H1 (cell line): ENCODE measurements at regions not wholly inside any gene's neighbourhood (a gene's known extent, or its start where the extent isn't known, plus 50 kb on each side); places are given as distances from the start of the nearest gene placed in this dataset.
A peak's percentile ranks its signal among the peaks of the same experiment; 100 is the strongest.

ENCODE experiments used
- CTCF ChIA-PET: fragments of 300-600 bp; sonication (Branson Sonifier 250); formaldehyde crosslinking; loops from one replicate; lab custom pipeline; 2021; ENCODE audit not compliant: partially characterized antibody; lab: Charles Lee
- POLR2A ChIA-PET: fragments of 300-600 bp; sonication (Branson Sonifier 250); formaldehyde crosslinking; loops from one replicate; lab custom pipeline; 2021; ENCODE audit warnings: inconsistent platforms; ENCODE audit not compliant: partially characterized antibody; lab: Charles Lee
- DNase-seq, 2 experiments: peaks; one replicate each; pipeline versions ENCODE4 v3.0.0 to v3.0.0-alpha.2; 2010 to 2022; ENCODE audit warnings: low spot score in 2 of 2, low read depth in 1 of 2, mixed read lengths in 1 of 2
- FAIRE-seq: peaks from 2 replicates; lab custom pipeline; 2011; peaks lifted over from hg19 to GRCh38; lab: Jason Lieb, UNC
- H2AFZ ChIP-seq: 2 replicates; pipeline ENCODE4 v1.8.1; 2012; ENCODE audit warnings: low read length, inconsistent platforms
- H2AK5ac ChIP-seq: 2 replicates; pipeline ENCODE4 v1.6.1; 2013; ENCODE audit warnings: low read depth, low read length
- H2BK120ac ChIP-seq: replicated peaks from 2 replicates; pipeline ENCODE3; 2013; ENCODE audit warnings: low read depth, low read length, inconsistent platforms
- H2BK12ac ChIP-seq: 2 replicates; pipeline ENCODE4 v1.6.1; 2013; ENCODE audit warnings: low read depth, low read length
- H2BK15ac ChIP-seq: 2 replicates; pipeline ENCODE4 v1.6.1; 2013; ENCODE audit warnings: low read length
- H2BK20ac ChIP-seq: 2 replicates; pipeline ENCODE4 v1.6.1; 2013; ENCODE audit warnings: low read length
- H2BK5ac ChIP-seq: 2 replicates; pipeline ENCODE4 v1.6.1; 2013; ENCODE audit warnings: low read depth, low read length
- H3K14ac ChIP-seq: 2 replicates; pipeline ENCODE4 v1.6.1; 2013; ENCODE audit warnings: inconsistent platforms; ENCODE audit not compliant: insufficient read length
- H3K18ac ChIP-seq: 2 replicates; pipeline ENCODE4 v1.6.1; 2013; ENCODE audit warnings: low read length; ENCODE audit errors: extremely low read depth
- H3K23ac ChIP-seq: 2 replicates; pipeline ENCODE4 v1.6.1; 2013; ENCODE audit warnings: inconsistent platforms; ENCODE audit not compliant: insufficient read length
- H3K23me2 ChIP-seq: 2 replicates; pipeline ENCODE4 v1.6.1; 2013; ENCODE audit warnings: low read depth, low read length
- H3K27ac ChIP-seq: 2 replicates; pipeline ENCODE4 v1.6.1; 2011; ENCODE audit warnings: low read depth, low read length, inconsistent platforms
- H3K27me3 ChIP-seq, 4 experiments: replicated peaks in 1 of 4; 1 replicate in 1 of 4; 2 replicates in 3 of 4; pipeline versions ENCODE4 v1.6.1 to v1.8.1; 2011 to 2013; ENCODE audit warnings: low read length in 3 of 4, mild to moderate bottlenecking in 3 of 4, inconsistent platforms in 2 of 4, mixed read lengths in 2 of 4, moderate library complexity in 1 of 4; ENCODE audit not compliant: control insufficient read depth in 3 of 4, insufficient read depth in 3 of 4; ENCODE audit errors: extremely low read depth in 1 of 4
- H3K36me3 ChIP-seq, 4 experiments: 2 replicates each; pipeline versions ENCODE4 v1.6.1 to v1.8.1; 2011 to 2013; ENCODE audit warnings: mild to moderate bottlenecking in 4 of 4, low read length in 3 of 4, moderate library complexity in 2 of 4, control low read depth in 1 of 4, inconsistent platforms in 1 of 4; ENCODE audit not compliant: insufficient read depth in 4 of 4, control insufficient read depth in 2 of 4
- H3K4ac ChIP-seq: replicated peaks from 2 replicates; pipeline ENCODE3; 2013; ENCODE audit warnings: low read length, low read depth, mixed read lengths, inconsistent platforms; ENCODE audit not compliant: insufficient read length
- H3K4me1 ChIP-seq, 4 experiments: replicated peaks in 1 of 4; 1 replicate in 1 of 4; 2 replicates in 3 of 4; pipeline versions ENCODE4 v1.6.1 to v1.8.1; 2011 to 2013; ENCODE audit warnings: low read length in 3 of 4, inconsistent platforms in 2 of 4, mixed read lengths in 1 of 4; ENCODE audit not compliant: insufficient read depth in 4 of 4, control insufficient read depth in 3 of 4
- H3K4me2 ChIP-seq, 2 experiments: 2 replicates each; pipeline versions ENCODE4 v1.6.1 to v1.8.1; 2011 to 2013; ENCODE audit warnings: low read depth in 2 of 2, low read length in 2 of 2, control low read depth in 1 of 2, inconsistent platforms in 1 of 2, mild to moderate bottlenecking in 1 of 2; ENCODE audit not compliant: insufficient read depth in 1 of 2
- H3K4me3 ChIP-seq, 4 experiments: fragments of 200-600, 300-600 bp in 1 of 4; sonication (generic), shearing (Covaris generic), sonication (Bioruptor Twin) in 1 of 4; 2 replicates each; pipeline versions ENCODE4 v1.5.1 to v1.8.1; 2011 to 2016; ENCODE audit warnings: low read length in 4 of 4, low read depth in 3 of 4, control low read depth in 2 of 4, inconsistent platforms in 2 of 4, mild to moderate bottlenecking in 2 of 4, mixed read lengths in 1 of 4, moderate library complexity in 1 of 4; ENCODE audit not compliant: insufficient read depth in 2 of 4; ENCODE audit errors: extremely low read depth in 1 of 4
- H3K56ac ChIP-seq: replicated peaks from 2 replicates; pipeline ENCODE3; 2013; ENCODE audit warnings: low read depth, mild to moderate bottlenecking, mixed read lengths, low read length, inconsistent platforms; ENCODE audit not compliant: insufficient read length
- H3K79me1 ChIP-seq: 2 replicates; pipeline ENCODE4 v1.6.1; 2013; ENCODE audit warnings: low read depth, low read length, control low read depth
- H3K79me2 ChIP-seq, 2 experiments: 2 replicates each; pipeline versions ENCODE4 v1.6.1 to v1.8.1; 2012 to 2013; ENCODE audit warnings: low read length in 2 of 2, mild to moderate bottlenecking in 2 of 2, inconsistent platforms in 1 of 2; ENCODE audit not compliant: insufficient read depth in 2 of 2, control insufficient read depth in 1 of 2
- H3K9ac ChIP-seq, 4 experiments: replicated peaks in 1 of 4; 1 replicate in 1 of 4; 2 replicates in 3 of 4; pipeline versions ENCODE4 v1.6.1 to v1.8.1; 2011 to 2013; ENCODE audit warnings: low read depth in 3 of 4, low read length in 3 of 4, control low read depth in 2 of 4, mild to moderate bottlenecking in 2 of 4, moderate library complexity in 2 of 4, inconsistent platforms in 1 of 4; ENCODE audit errors: extremely low read depth in 1 of 4
- H3K9me3 ChIP-seq, 2 experiments: 2 replicates each; pipeline versions ENCODE4 v1.6.1 to v1.8.1; 2012 to 2013; ENCODE audit warnings: mild to moderate bottlenecking in 2 of 2, moderate library complexity in 2 of 2, control low read depth in 1 of 2, inconsistent platforms in 1 of 2, low read depth in 1 of 2, low read length in 1 of 2, mixed read lengths in 1 of 2; ENCODE audit not compliant: insufficient read depth in 2 of 2
- H4K20me1 ChIP-seq, 2 experiments: replicated peaks in 1 of 2; 2 replicates each; pipeline versions ENCODE3 to v1.8.1; 2011 to 2013; ENCODE audit warnings: inconsistent platforms in 2 of 2, low read length in 2 of 2, mild to moderate bottlenecking in 1 of 2; ENCODE audit not compliant: insufficient read depth in 2 of 2, control insufficient read depth in 1 of 2
- H4K5ac ChIP-seq: 2 replicates; pipeline ENCODE4 v1.6.1; 2013; ENCODE audit warnings: low read length, low read depth, mixed read lengths, inconsistent platforms; ENCODE audit not compliant: insufficient read length
- H4K8ac ChIP-seq: 2 replicates; pipeline ENCODE4 v1.8.0; 2013; ENCODE audit warnings: mild to moderate bottlenecking, moderate library complexity, low read length, inconsistent platforms; ENCODE audit not compliant: insufficient read depth; ENCODE audit errors: extremely low read depth
- H4K91ac ChIP-seq: replicated peaks from 2 replicates; pipeline ENCODE3; 2013; ENCODE audit warnings: low read length, mixed read lengths, inconsistent platforms; ENCODE audit not compliant: insufficient read length
- ATF2 ChIP-seq: IDR thresholded peaks from 2 replicates; pipeline ENCODE4 v1.6.1; 2012; ENCODE audit warnings: low read length, inconsistent platforms
- BCL11A ChIP-seq, 2 experiments: IDR thresholded peaks; one replicate each; pipeline ENCODE4 v1.6.1; 2011; ENCODE audit warnings: low read depth in 2 of 2, low read length in 2 of 2, mild to moderate bottlenecking in 2 of 2
- CBX8 ChIP-seq: fragments of 300-800, 300-1000 bp; sonication (generic); IDR thresholded peaks from 2 replicates; pipeline ENCODE4 v1.7.1; 2016; ENCODE audit warnings: low read depth, low read length, borderline replicate concordance
- GTF2F1 ChIP-seq: IDR thresholded peaks from 2 replicates; pipeline ENCODE4 v1.6.1; 2012; ENCODE audit warnings: low read depth, low read length, improper control_type of control experiment, borderline replicate concordance
- JUND ChIP-seq: IDR thresholded peaks from 2 replicates; pipeline ENCODE4 v1.6.1; 2011; ENCODE audit warnings: mild to moderate bottlenecking, improper control_type of control experiment, low read length
- NANOG ChIP-seq: IDR thresholded peaks from 2 replicates; pipeline ENCODE4 v1.6.1; 2011; ENCODE audit warnings: low read length, low read depth, mild to moderate bottlenecking, inconsistent platforms; ENCODE audit not compliant: insufficient read depth, poor library complexity, severe bottlenecking
- SAP30 ChIP-seq: fragments of 300-600 bp; sonication (generic); IDR thresholded peaks from 2 replicates; pipeline ENCODE4 v1.7.1; 2012; ENCODE audit warnings: low read length, moderate library complexity, mild to moderate bottlenecking, inconsistent platforms; ENCODE audit not compliant: insufficient read depth, insufficient replicate concordance
- SIRT6 ChIP-seq: IDR thresholded peaks from one replicate; pipeline ENCODE4 v1.7.1; 2012; ENCODE audit warnings: low read length, inconsistent platforms
- SIX5 ChIP-seq: IDR thresholded peaks from 2 replicates; pipeline ENCODE4 v1.6.1; 2011; ENCODE audit warnings: mild to moderate bottlenecking, low read depth, low read length
- TCF12 ChIP-seq: IDR thresholded peaks from 2 replicates; pipeline ENCODE4 v1.6.1; 2011; ENCODE audit warnings: low read depth, mild to moderate bottlenecking, low read length
- WGBS, 2 experiments: shearing (Covaris generic) in 1 of 2; methylation state at CpG; one replicate each; pipeline versions ENCODE4 v1.1.6 to v1.1.7; 2013 to 2015; ENCODE audit warnings: low lambda C conversion rate in 2 of 2, mixed read lengths in 2 of 2, inconsistent platforms in 1 of 2, low coverage in 1 of 2, missing lambda C conversion rate in 1 of 2; ENCODE audit not compliant: insufficient replicate concordance in 2 of 2, insufficient coverage in 1 of 2, insufficient read length in 1 of 2; ENCODE audit errors: extremely low coverage in 1 of 2, missing lambda C conversion rate in 1 of 2; 5-methylcytosine and 5-hydroxymethylcytosine counted together

DNA sequence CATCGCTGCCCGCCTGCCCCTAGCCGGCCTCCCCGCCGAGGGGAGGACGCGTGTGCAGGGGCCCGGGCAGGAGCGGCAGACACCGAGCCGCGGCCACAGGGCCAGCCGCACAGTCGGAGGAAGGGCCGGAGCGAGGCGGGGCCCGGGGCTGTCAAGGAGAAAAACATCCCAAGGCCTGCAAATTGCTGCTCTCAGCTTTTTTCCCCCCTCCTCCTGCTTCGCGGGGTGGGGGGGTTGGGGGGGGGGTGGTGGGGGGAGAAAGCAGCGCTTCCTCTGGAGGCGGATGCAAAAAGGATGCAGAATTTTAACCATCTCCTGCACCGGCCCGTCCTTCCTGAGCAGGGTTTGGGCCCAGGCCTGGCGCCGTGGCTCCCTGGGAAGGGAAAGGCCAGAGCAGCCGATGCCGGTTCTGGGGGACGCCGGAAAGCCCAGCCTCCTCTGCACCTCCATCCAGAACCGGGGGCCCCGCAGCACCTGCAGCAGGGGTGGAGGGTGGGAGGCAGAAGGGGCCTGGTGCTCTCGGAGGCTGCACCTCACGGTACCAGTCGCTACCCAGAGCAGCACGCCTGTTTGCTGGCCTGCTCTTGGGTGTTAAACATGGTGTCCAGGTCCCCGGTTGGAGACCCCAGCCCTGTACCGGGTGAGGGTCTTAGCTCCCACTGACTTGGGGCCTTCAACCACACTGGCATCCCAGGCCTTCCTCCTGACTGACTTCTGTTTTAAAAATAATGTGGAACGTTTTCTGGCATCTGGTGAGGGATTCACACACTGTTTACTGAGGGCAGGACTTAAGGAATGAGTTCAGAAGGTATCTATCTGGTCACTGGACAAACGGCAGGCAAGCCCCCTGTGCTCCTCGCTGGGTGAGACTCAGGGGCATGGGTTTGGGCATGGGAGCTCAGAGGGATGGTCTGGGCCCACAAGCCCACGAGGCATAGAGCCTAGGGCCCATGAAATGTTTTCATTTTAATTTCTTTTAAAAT, 77.4 kb upstream of the WNT7B start:
- no peak overlapping the region for H3K14ac ChIP-seq
- no peak overlapping the region for H3K4ac ChIP-seq
- ChIA-PET POLR2A (no interaction called here), CTCF (interaction anchor here (2.2 kb wide), 1 partner anchor 48 kb away, joined by 9 read pairs; no protein-coding TSS in a partner anchor)
- no peaks in the 10 kb centered on the region for H3K36me3 ChIP-seq
- 89% methylated on average over 22 of the region's 42 CpGs; no CpG with 5 or more reads in 1 of the 2 experiments for WGBS, 2 experiments
- H3K27ac ChIP-seq, result no peak overlapping the region
- H3K9ac ChIP-seq, result no peak overlapping the region
- H3K4me1 ChIP-seq, result peaks cover 0 to 6% (median 2%) of the 10 kb centered on the region in 4 experiments; a peak in 5 of 7 replicates
- DNase-seq (no peak), FAIRE-seq (no peak)
- no peak overlapping the region for H4K5ac ChIP-seq
- no peak overlapping the region for H3K56ac ChIP-seq
- H3K23me2 ChIP-seq, result no peaks in the 10 kb centered on the region
- no peaks in the 10 kb centered on the region for H3K9me3 ChIP-seq
- no peak overlapping the region for H2AFZ ChIP-seq
- no peaks in the 10 kb centered on the region for H4K20me1 ChIP-seq
- H3K27me3 ChIP-seq, result peaks cover 0 to 11% (median 4%) of the 10 kb centered on the region in 4 experiments; a peak in 4 of 7 replicates
- H2BK120ac ChIP-seq, result no peak overlapping the region
- no peak overlapping the region for H4K91ac ChIP-seq
- H2BK15ac ChIP-seq, result no peak overlapping the region
- no peak overlapping the region for H3K18ac ChIP-seq
- no peak overlapping the region for H3K23ac ChIP-seq
- no peak overlapping the region for H2BK20ac ChIP-seq
- no peak overlapping the region for H3K4me3 ChIP-seq
- H2BK12ac ChIP-seq, result peak overlapping the region; percentile 17; the same call in 1 of the 2 replicates
- no peaks in the 10 kb centered on the region for H3K79me1 ChIP-seq
- H4K8ac ChIP-seq, result peak overlapping the region; percentile 43
- H2AK5ac ChIP-seq, result no peak overlapping the region
- no peaks in the 10 kb centered on the region for H3K79me2 ChIP-seq
- H2BK5ac ChIP-seq, result no peak overlapping the region
- H3K4me2 ChIP-seq, result no peak overlapping the region
- TF ChIP-seq NANOG (no peak), SIRT6 (no peak), BCL11A (IDR thresholded peaks at IDR 0.05; ENCODE audit: low read depth in 2 of 2, low read length in 2 of 2) (no peak), TCF12 (no peak), ATF2 (no peak), JUND (no peak), SIX5 (no peak), GTF2F1 (no peak), SAP30 (no peak), CBX8 (no peak)
